ENCODE measurements at regions not wholly inside any gene's neighbourhood (a gene's known extent, or its start where the extent isn't known, plus 50 kb on each side); places are given as distances from the start of the nearest gene placed in this dataset.

GRCh38 chr12:92486443-92487137 is 216.2 kb upstream of the PLEKHG7 start:
- Histone ChIP-seq H3K36me3 (ENCODE audit: control insufficient read depth, insufficient read depth, low read length) (no peaks in the 10 kb centered on the region), H3K9me3 (replicated peaks; ENCODE audit: control insufficient read depth, low read depth, low read length) (no peaks in the 10 kb centered on the region), H3K27me3 (ENCODE audit: control insufficient read depth, insufficient read depth, low read length) (no peaks in the 10 kb centered on the region), H3K4me1 (ENCODE audit: control insufficient read depth, insufficient read depth, low read length) (no peaks in the 10 kb centered on the region), H3K4me3 (ENCODE audit: low read length) (no peak overlapping the region), H3K27ac (ENCODE audit: low read length) (no peak overlapping the region)
- no peak for DNase-seq
- WGBS (ENCODE audit: insufficient coverage) = no CpG with 5 or more reads among the region's 3 CpGs

- WGBS (ENCODE audit: insufficient coverage) = 46% methylated on average over 3 of the region's 6 CpGs
- no peak overlapping the region for H3K4me3 ChIP-seq (ENCODE audit: low read length)
- no peaks in the 10 kb centered on the region for H3K27me3 ChIP-seq (ENCODE audit: control insufficient read depth, insufficient read depth, low read length)
- H3K4me1 ChIP-seq (ENCODE audit: control insufficient read depth, insufficient read depth, low read length) = no peaks in the 10 kb centered on the region
- H3K36me3 ChIP-seq (ENCODE audit: control insufficient read depth, insufficient read depth, low read length) = no peaks in the 10 kb centered on the region
- no peak overlapping the region for H3K27ac ChIP-seq (ENCODE audit: low read length)
- H3K9me3 ChIP-seq (replicated peaks; ENCODE audit: control insufficient read depth, low read depth, low read length) = no peaks in the 10 kb centered on the region
- DNase-seq = peak; percentile 59
Measured at GRCh38 chr12:92485351-92486348, 217.1 kb upstream of the PLEKHG7 start.

GRCh38 chr12:92482599-92482998 is 220.2 kb upstream of the PLEKHG7 start:
- WGBS (ENCODE audit: insufficient coverage) = 100% methylated on average over 1 of the region's 2 CpGs

GRCh38 chr12:92481066-92481465 is 221.7 kb upstream of the PLEKHG7 start:
- no peaks in the 10 kb centered on the region for H3K9me3 ChIP-seq (replicated peaks; ENCODE audit: control insufficient read depth, low read depth, low read length)
- peak; percentile 26 for DNase-seq
- H3K27ac ChIP-seq (ENCODE audit: low read length) = no peak overlapping the region
- no peaks in the 10 kb centered on the region for H3K27me3 ChIP-seq (ENCODE audit: control insufficient read depth, insufficient read depth, low read length)
- 83% methylated on average over 2 of the region's 2 CpGs for WGBS (ENCODE audit: insufficient coverage)
- H3K4me3 ChIP-seq (ENCODE audit: low read length) = no peak overlapping the region
- H3K36me3 ChIP-seq (ENCODE audit: control insufficient read depth, insufficient read depth, low read length) = no peaks in the 10 kb centered on the region
- H3K4me1 ChIP-seq (ENCODE audit: control insufficient read depth, insufficient read depth, low read length) = no peaks in the 10 kb centered on the region

More at GRCh38 chr12:92482599-92482998, 220.2 kb upstream of the PLEKHG7 start:
- peak; percentile 48 for DNase-seq
- no peaks in the 10 kb centered on the region for H3K9me3 ChIP-seq (replicated peaks; ENCODE audit: control insufficient read depth, low read depth, low read length)
- no peaks in the 10 kb centered on the region for H3K4me1 ChIP-seq (ENCODE audit: control insufficient read depth, insufficient read depth, low read length)
- no peaks in the 10 kb centered on the region for H3K27me3 ChIP-seq (ENCODE audit: control insufficient read depth, insufficient read depth, low read length)
- H3K4me3 ChIP-seq (ENCODE audit: low read length) = no peak overlapping the region
- no peak overlapping the region for H3K27ac ChIP-seq (ENCODE audit: low read length)
- H3K36me3 ChIP-seq (ENCODE audit: control insufficient read depth, insufficient read depth, low read length) = no peaks in the 10 kb centered on the region

GRCh38 chr12:92478692-92479091 is 224.1 kb upstream of the PLEKHG7 start:
- H3K27ac ChIP-seq (ENCODE audit: low read length) = no peak overlapping the region
- no peaks in the 10 kb centered on the region for H3K36me3 ChIP-seq (ENCODE audit: control insufficient read depth, insufficient read depth, low read length)
- no peaks in the 10 kb centered on the region for H3K9me3 ChIP-seq (replicated peaks; ENCODE audit: control insufficient read depth, low read depth, low read length)
- H3K4me1 ChIP-seq (ENCODE audit: control insufficient read depth, insufficient read depth, low read length) = no peaks in the 10 kb centered on the region
- no peak for DNase-seq
- 40% methylated on average over 1 of the region's 2 CpGs for WGBS (ENCODE audit: insufficient coverage)
- H3K4me3 ChIP-seq (ENCODE audit: low read length) = no peak overlapping the region
- no peaks in the 10 kb centered on the region for H3K27me3 ChIP-seq (ENCODE audit: control insufficient read depth, insufficient read depth, low read length)

GRCh38 chr12:92476844-92477243 is 225.9 kb upstream of the PLEKHG7 start:
- 100% methylated on average over 1 of the region's 1 CpG for WGBS (ENCODE audit: insufficient coverage)
- H3K4me1 ChIP-seq (ENCODE audit: control insufficient read depth, insufficient read depth, low read length) = no peaks in the 10 kb centered on the region
- H3K4me3 ChIP-seq (ENCODE audit: low read length) = no peak overlapping the region
- no peaks in the 10 kb centered on the region for H3K27me3 ChIP-seq (ENCODE audit: control insufficient read depth, insufficient read depth, low read length)
- no peaks in the 10 kb centered on the region for H3K9me3 ChIP-seq (replicated peaks; ENCODE audit: control insufficient read depth, low read depth, low read length)
- DNase-seq = no peak
- no peaks in the 10 kb centered on the region for H3K36me3 ChIP-seq (ENCODE audit: control insufficient read depth, insufficient read depth, low read length)
- no peak overlapping the region for H3K27ac ChIP-seq (ENCODE audit: low read length)

GRCh38 chr12:92473564-92473963 is 229.2 kb upstream of the PLEKHG7 start:
- Histone ChIP-seq H3K27ac (ENCODE audit: low read length) (no peak overlapping the region), H3K4me1 (ENCODE audit: control insufficient read depth, insufficient read depth, low read length) (peaks cover 11% of the 10 kb centered on the region), H3K4me3 (ENCODE audit: low read length) (no peak overlapping the region), H3K27me3 (ENCODE audit: control insufficient read depth, insufficient read depth, low read length) (no peaks in the 10 kb centered on the region), H3K36me3 (ENCODE audit: control insufficient read depth, insufficient read depth, low read length) (no peaks in the 10 kb centered on the region), H3K9me3 (replicated peaks; ENCODE audit: control insufficient read depth, low read depth, low read length) (no peaks in the 10 kb centered on the region)
- no CpG with 5 or more reads among the region's 2 CpGs for WGBS (ENCODE audit: insufficient coverage)
- DNase-seq = no peak

GRCh38 chr12:92472201-92472600 is 230.6 kb upstream of the PLEKHG7 start:
- Histone ChIP-seq H3K27ac (ENCODE audit: low read length) (no peak overlapping the region), H3K27me3 (ENCODE audit: control insufficient read depth, insufficient read depth, low read length) (no peaks in the 10 kb centered on the region), H3K9me3 (replicated peaks; ENCODE audit: control insufficient read depth, low read depth, low read length) (no peaks in the 10 kb centered on the region), H3K4me1 (ENCODE audit: control insufficient read depth, insufficient read depth, low read length) (peaks cover 17% of the 10 kb centered on the region), H3K4me3 (ENCODE audit: low read length) (no peak overlapping the region), H3K36me3 (ENCODE audit: control insufficient read depth, insufficient read depth, low read length) (no peaks in the 10 kb centered on the region)
- WGBS (ENCODE audit: insufficient coverage) = no CpG with 5 or more reads among the region's 2 CpGs
- DNase-seq = no peak

GRCh38 chr12:92471551-92471950 is 231.2 kb upstream of the PLEKHG7 start:
- no peak for DNase-seq
- Histone ChIP-seq H3K27me3 (ENCODE audit: control insufficient read depth, insufficient read depth, low read length) (no peaks in the 10 kb centered on the region), H3K27ac (ENCODE audit: low read length) (no peak overlapping the region), H3K9me3 (replicated peaks; ENCODE audit: control insufficient read depth, low read depth, low read length) (no peaks in the 10 kb centered on the region), H3K4me1 (ENCODE audit: control insufficient read depth, insufficient read depth, low read length) (peaks cover 20% of the 10 kb centered on the region), H3K4me3 (ENCODE audit: low read length) (no peak overlapping the region), H3K36me3 (ENCODE audit: control insufficient read depth, insufficient read depth, low read length) (no peaks in the 10 kb centered on the region)
- 100% methylated on average over 1 of the region's 1 CpG for WGBS (ENCODE audit: insufficient coverage)

- Histone ChIP-seq H3K4me1 (ENCODE audit: control insufficient read depth, insufficient read depth, low read length) (peaks cover 24% of the 10 kb centered on the region), H3K27me3 (ENCODE audit: control insufficient read depth, insufficient read depth, low read length) (no peaks in the 10 kb centered on the region), H3K36me3 (ENCODE audit: control insufficient read depth, insufficient read depth, low read length) (no peaks in the 10 kb centered on the region), H3K9me3 (replicated peaks; ENCODE audit: control insufficient read depth, low read depth, low read length) (no peaks in the 10 kb centered on the region), H3K4me3 (ENCODE audit: low read length) (no peak overlapping the region), H3K27ac (ENCODE audit: low read length) (peak overlapping the region; percentile 96)
- WGBS (ENCODE audit: insufficient coverage) = 67% methylated on average over 1 of the region's 4 CpGs
- DNase-seq = no peak
Measured at GRCh38 chr12:92470608-92471021, 232.2 kb upstream of the PLEKHG7 start.

Measured in muscle of leg (tissue), 3 donors.